MM.1S (cell line): ENCODE measurements at regions not wholly inside any gene's neighbourhood (a gene's known extent, or its start where the extent isn't known, plus 50 kb on each side); places are given as distances from the start of the nearest gene placed in this dataset.
"Not testable (repeated sequence)": the region's sequence is repeated elsewhere in the genome, so short reads cannot be mapped to it uniquely, and the experiment has no call there.

Source experiments
- DNase-seq: peaks from one replicate; pipeline ENCODE4 v3.0.0-alpha.2; 2015
- H2AFZ ChIP-seq: fragments of 300-600 bp; sonication (generic); 2 replicates; pipeline ENCODE4 v1.6.0; 2016; ENCODE audit warnings: antibody characterized with exemption, low read length
- H3F3A ChIP-seq: fragments of 300-600 bp; sonication (generic); 2 replicates; pipeline ENCODE4 v1.6.1; 2016; ENCODE audit warnings: mild to moderate bottlenecking, antibody characterized with exemption, low read length, moderate library complexity, mixed read lengths; ENCODE audit not compliant: insufficient read depth
- H3K27ac ChIP-seq: fragments of 300-600 bp; sonication (generic); 2 replicates; pipeline ENCODE4 v1.5.1; 2016; ENCODE audit warnings: mild to moderate bottlenecking, low read length
- H3K27me3 ChIP-seq: fragments of 300-600 bp; sonication (generic); replicated peaks from 2 replicates; pipeline ENCODE4 v1.6.0; 2016; ENCODE audit warnings: low read length; ENCODE audit not compliant: insufficient read depth
- H3K36me3 ChIP-seq: fragments of 300-600 bp; sonication (generic); replicated peaks from 2 replicates; pipeline ENCODE4 v1.6.1; 2016; ENCODE audit warnings: mild to moderate bottlenecking, low read length, mixed read lengths; ENCODE audit not compliant: insufficient read depth
- H3K4me1 ChIP-seq: fragments of 300-600 bp; sonication (generic); 2 replicates; pipeline ENCODE4 v1.6.1; 2016; ENCODE audit warnings: low read length, mixed read lengths
- H3K4me2 ChIP-seq: fragments of 300-600 bp; sonication (generic); 2 replicates; pipeline ENCODE4 v1.6.0; 2016; ENCODE audit warnings: low read depth, low read length
- H3K4me3 ChIP-seq: fragments of 300-600 bp; sonication (generic); 2 replicates; pipeline ENCODE4 v1.5.1; 2016; ENCODE audit warnings: low read length, mixed read lengths
- H3K79me2 ChIP-seq: fragments of 300-600 bp; sonication (generic); 2 replicates; pipeline ENCODE4 v1.6.1; 2016; ENCODE audit warnings: mixed run types, low read length, mixed read lengths
- H3K9ac ChIP-seq: fragments of 300-600 bp; sonication (generic); 2 replicates; pipeline ENCODE4 v1.6.1; 2016; ENCODE audit warnings: low read length, mixed read lengths
- H3K9me2 ChIP-seq: fragments of 300-600 bp; sonication (generic); replicated peaks from 2 replicates; pipeline ENCODE4 v1.6.1; 2016; ENCODE audit warnings: mild to moderate bottlenecking, low read length, mixed read lengths; ENCODE audit not compliant: insufficient read depth
- H3K9me3 ChIP-seq: fragments of 300-600 bp; sonication (generic); replicated peaks from 2 replicates; pipeline ENCODE4 v1.6.1; 2016; ENCODE audit warnings: mild to moderate bottlenecking, low read length, mixed read lengths; ENCODE audit not compliant: insufficient read depth
- H4K20me1 ChIP-seq: fragments of 300-600 bp; sonication (generic); 2 replicates; pipeline ENCODE4 v1.6.1; 2016; ENCODE audit warnings: mild to moderate bottlenecking, low read length, moderate library complexity, mixed read lengths; ENCODE audit not compliant: insufficient read depth
- CTCF ChIP-seq: fragments of 300-600 bp; sonication (generic); IDR thresholded peaks from 2 replicates; pipeline ENCODE4 v1.5.1; 2016; ENCODE audit warnings: antibody characterized with exemption, low read length, mixed read lengths
- EZH2 ChIP-seq: fragments of 300-600 bp; sonication (generic); optimal IDR thresholded peaks from 2 replicates; pipeline ENCODE3; 2017; ENCODE audit warnings: low read depth, mild to moderate bottlenecking, antibody characterized with exemption, low read length, mixed read lengths
- EZH2phosphoT487 ChIP-seq: fragments of 300-600 bp; sonication (generic); IDR thresholded peaks from 2 replicates; pipeline ENCODE4 v1.6.1; 2018; ENCODE audit warnings: antibody characterized with exemption, low read length

- H3K4me1 ChIP-seq: no peaks in the 10 kb centered on the region
- no peak for DNase-seq
- no peaks in the 10 kb centered on the region for H3K9me2 ChIP-seq
- TF ChIP-seq CTCF: no peak
- H3K27me3 ChIP-seq: no peaks in the 10 kb centered on the region
- no peak overlapping the region for H3K4me2 ChIP-seq
- no peaks in the 10 kb centered on the region for H4K20me1 ChIP-seq
- H2AFZ ChIP-seq: no peak overlapping the region
- H3K9ac ChIP-seq: no peak overlapping the region
- no peak overlapping the region for H3K4me3 ChIP-seq
- no peaks in the 10 kb centered on the region for H3K36me3 ChIP-seq
- H3F3A ChIP-seq: no peaks in the 10 kb centered on the region
- H3K79me2 ChIP-seq: no peaks in the 10 kb centered on the region
- no peaks in the 10 kb centered on the region for H3K9me3 ChIP-seq
- H3K27ac ChIP-seq: no peak overlapping the region
Measured at GRCh38 chr7:96561892-96562291, 147.8 kb downstream of the SEM1 start.

- DNase-seq: no peak
- Histone ChIP-seq H3K27me3 (no peaks in the 10 kb centered on the region), H4K20me1 (no peaks in the 10 kb centered on the region), H3K4me1 (no peaks in the 10 kb centered on the region), H3K27ac (no peak overlapping the region), H3K79me2 (no peaks in the 10 kb centered on the region), H2AFZ (no peak overlapping the region), H3K9me2 (no peaks in the 10 kb centered on the region), H3K9ac (no peak overlapping the region), H3K4me2 (no peak overlapping the region), H3K4me3 (no peak overlapping the region), H3K36me3 (no peaks in the 10 kb centered on the region), H3K9me3 (no peaks in the 10 kb centered on the region), H3F3A (no peaks in the 10 kb centered on the region)
- TF ChIP-seq CTCF (no peak), EZH2 (no peak), EZH2phosphoT487 (no peak)
Measured at GRCh38 chr7:96558530-96558929, 151.1 kb downstream of the SEM1 start.

- Histone ChIP-seq H3K9me2 (no peaks in the 10 kb centered on the region), H3K27me3 (no peaks in the 10 kb centered on the region), H3K79me2 (no peaks in the 10 kb centered on the region), H3K4me2 (no peak overlapping the region), H3F3A (no peaks in the 10 kb centered on the region), H4K20me1 (no peaks in the 10 kb centered on the region), H3K27ac (no peak overlapping the region), H3K9me3 (no peaks in the 10 kb centered on the region), H3K9ac (no peak overlapping the region), H3K4me1 (no peaks in the 10 kb centered on the region), H2AFZ (no peak overlapping the region), H3K36me3 (no peaks in the 10 kb centered on the region), H3K4me3 (no peak overlapping the region)
- no peak for TF ChIP-seq EZH2
- TF ChIP-seq CTCF: no peak
- TF ChIP-seq EZH2phosphoT487: no peak
- DNase-seq: no peak
Measured at GRCh38 chr7:96558093-96558492, 151.6 kb downstream of the SEM1 start.

- H3K9me2 ChIP-seq, H3K79me2 ChIP-seq, H4K20me1 ChIP-seq, H3K27ac ChIP-seq, H3K9me3 ChIP-seq, H3K36me3 ChIP-seq, H3K27me3 ChIP-seq, H2AFZ ChIP-seq, DNase-seq, H3F3A ChIP-seq, H3K4me3 ChIP-seq, H3K4me2 ChIP-seq, H3K4me1 ChIP-seq, H3K9ac ChIP-seq: not testable (repeated sequence)
Measured at GRCh38 chr7:96557598-96557997, 152.0 kb downstream of the SEM1 start.
